Testis (tissue), 2 donors: ENCODE measurements at regions not wholly inside any gene's neighbourhood (a gene's known extent, or its start where the extent isn't known, plus 50 kb on each side); places are given as distances from the start of the nearest gene placed in this dataset.
"Not testable (repeated sequence)": the region's sequence is repeated elsewhere in the genome, so short reads cannot be mapped to it uniquely, and the experiment has no call there.

Experiments
- DNase-seq: peaks from one replicate; pipeline ENCODE4 v3.0.0-alpha.2; 2019
- H3K27ac ChIP-seq, 2 donors: fragments of 200-600 bp; sonication (generic); one replicate each; pipeline ENCODE4 v1.5.1; 2019
- H3K27me3 ChIP-seq: fragments of 200-600 bp; sonication (generic); one replicate; pipeline ENCODE4 v1.5.1; 2019
- H3K36me3 ChIP-seq: fragments of 200-600 bp; sonication (generic); one replicate; pipeline ENCODE4 v1.5.1; 2017; ENCODE audit warnings: low read depth; ENCODE audit errors: missing control alignments
- H3K4me1 ChIP-seq: fragments of 200-600 bp; sonication (generic); one replicate; pipeline ENCODE4 v1.5.1; 2019
- H3K4me3 ChIP-seq, 2 donors: fragments of 200-600 bp; sonication (generic); one replicate each; pipeline ENCODE4 v1.5.1; 2017 to 2019
- H3K9me3 ChIP-seq: fragments of 200-600 bp; sonication (generic); one replicate; pipeline ENCODE4 v1.5.1; 2017
- POLR2A ChIP-seq: fragments of 450-650 bp; IDR thresholded peaks from one replicate; pipeline ENCODE4 v1.6.1; 2017; ENCODE audit warnings: antibody characterized with exemption, mild to moderate bottlenecking, moderate library complexity
- WGBS, 2 donors: methylation state at CpG; one replicate each; pipeline ENCODE4 v1.1.5; 2018; 5-methylcytosine and 5-hydroxymethylcytosine counted together
- intact Hi-C: fragments of 100-400 bp; cut with DNase I; formaldehyde crosslinking; loops from one replicate; pipeline ENCODE4 v1.15.1; 2023; ENCODE audit warnings: low total_unique reads
- TF ChIP-seq, protein P1 (sequence below), 3 experiments: fragments of 450-650 bp in 2 of 3; fragments of 200-600 bp in 1 of 3; sonication (generic) in 1 of 3; IDR thresholded peaks; one replicate each; pipeline ENCODE4 v1.5.1; 2016 to 2019; ENCODE audit warnings: antibody characterized with exemption in 3 of 3, mild to moderate bottlenecking in 2 of 3, moderate library complexity in 1 of 3

DNA sequence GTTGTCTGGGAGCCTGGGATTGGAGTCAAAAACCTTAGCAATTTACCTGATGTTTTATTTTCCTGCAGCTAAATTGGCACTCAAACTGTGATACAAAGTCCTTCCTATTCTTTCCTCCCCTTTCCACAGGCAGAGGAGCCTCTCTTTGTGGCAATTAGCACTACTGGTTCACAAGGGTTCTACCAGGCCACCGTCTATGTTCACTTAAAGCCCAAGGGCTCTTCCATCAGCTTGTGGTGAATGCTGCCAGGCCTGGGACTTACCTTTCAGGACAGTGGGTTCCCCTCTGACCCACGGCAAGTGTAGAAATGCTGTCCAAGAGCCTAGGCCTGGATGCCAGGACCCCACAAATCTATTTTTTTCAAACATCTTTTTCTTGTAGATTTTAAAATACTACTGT lies 251.9 kb upstream of the B3GALT2 start:
- no peak for DNase-seq
- no peak overlapping the region for H3K4me3 ChIP-seq
- intact Hi-C loops: no loop called here
- 94 to 100% methylated on average over 2 of the region's 2 CpGs for whole genome bisulfite sequencing, 2 donors
- H3K27me3 ChIP-seq: no peaks in the 10 kb centered on the region
- H3K4me1 ChIP-seq: no peaks in the 10 kb centered on the region
- TF ChIP-seq POLR2A: no peak
- TF ChIP-seq, protein P1, sequence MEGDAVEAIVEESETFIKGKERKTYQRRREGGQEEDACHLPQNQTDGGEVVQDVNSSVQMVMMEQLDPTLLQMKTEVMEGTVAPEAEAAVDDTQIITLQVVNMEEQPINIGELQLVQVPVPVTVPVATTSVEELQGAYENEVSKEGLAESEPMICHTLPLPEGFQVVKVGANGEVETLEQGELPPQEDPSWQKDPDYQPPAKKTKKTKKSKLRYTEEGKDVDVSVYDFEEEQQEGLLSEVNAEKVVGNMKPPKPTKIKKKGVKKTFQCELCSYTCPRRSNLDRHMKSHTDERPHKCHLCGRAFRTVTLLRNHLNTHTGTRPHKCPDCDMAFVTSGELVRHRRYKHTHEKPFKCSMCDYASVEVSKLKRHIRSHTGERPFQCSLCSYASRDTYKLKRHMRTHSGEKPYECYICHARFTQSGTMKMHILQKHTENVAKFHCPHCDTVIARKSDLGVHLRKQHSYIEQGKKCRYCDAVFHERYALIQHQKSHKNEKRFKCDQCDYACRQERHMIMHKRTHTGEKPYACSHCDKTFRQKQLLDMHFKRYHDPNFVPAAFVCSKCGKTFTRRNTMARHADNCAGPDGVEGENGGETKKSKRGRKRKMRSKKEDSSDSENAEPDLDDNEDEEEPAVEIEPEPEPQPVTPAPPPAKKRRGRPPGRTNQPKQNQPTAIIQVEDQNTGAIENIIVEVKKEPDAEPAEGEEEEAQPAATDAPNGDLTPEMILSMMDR (IDR thresholded peaks at IDR 0.05): no peak
- H3K27ac ChIP-seq: no peak overlapping the region
- no peaks in the 10 kb centered on the region for H3K9me3 ChIP-seq
- no peaks in the 10 kb centered on the region for H3K36me3 ChIP-seq

- no peak for DNase-seq
- TF ChIP-seq, protein P1 (IDR thresholded peaks at IDR 0.05): no peak
- no peak for TF ChIP-seq POLR2A
- Histone ChIP-seq H3K27me3 (no peaks in the 10 kb centered on the region), H3K9me3 (no peaks in the 10 kb centered on the region), H3K4me3 (no peak overlapping the region), H3K36me3 (no peaks in the 10 kb centered on the region), H3K4me1 (no peaks in the 10 kb centered on the region), H3K27ac (no peak overlapping the region)
- intact Hi-C loops: no loop called here
These were observed 251.4 kb upstream of the B3GALT2 start for GRCh38 chr1:193437785-193438184.

DNA sequence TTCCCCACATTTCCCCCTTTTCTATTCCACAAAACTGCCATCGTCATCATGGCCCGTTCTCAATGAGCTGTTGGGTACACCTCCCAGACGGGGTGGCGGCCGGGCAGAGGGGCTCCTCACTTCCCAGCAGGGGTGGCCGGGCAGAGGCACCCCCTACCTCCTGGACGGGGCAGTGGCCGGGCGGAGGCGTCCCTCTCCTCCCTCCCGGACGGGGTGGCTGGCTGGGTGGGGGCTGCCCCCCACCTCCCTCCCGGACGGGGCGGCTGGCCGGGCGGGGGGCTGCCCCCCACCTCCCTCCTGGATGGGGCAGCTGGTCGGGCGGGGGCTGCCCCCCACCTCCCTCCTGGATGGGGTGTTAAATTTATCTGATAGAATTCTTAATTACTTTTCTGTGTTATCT lies 250.9 kb upstream of the B3GALT2 start:
- H3K9me3 ChIP-seq, H3K4me3 ChIP-seq, DNase-seq, H3K27ac ChIP-seq, H3K4me1 ChIP-seq, intact Hi-C loops, H3K27me3 ChIP-seq, H3K36me3 ChIP-seq: not testable (repeated sequence)
- WGBS, 2 donors: 96% methylated on average over 11 to 19 of the region's 19 CpGs

DNA sequence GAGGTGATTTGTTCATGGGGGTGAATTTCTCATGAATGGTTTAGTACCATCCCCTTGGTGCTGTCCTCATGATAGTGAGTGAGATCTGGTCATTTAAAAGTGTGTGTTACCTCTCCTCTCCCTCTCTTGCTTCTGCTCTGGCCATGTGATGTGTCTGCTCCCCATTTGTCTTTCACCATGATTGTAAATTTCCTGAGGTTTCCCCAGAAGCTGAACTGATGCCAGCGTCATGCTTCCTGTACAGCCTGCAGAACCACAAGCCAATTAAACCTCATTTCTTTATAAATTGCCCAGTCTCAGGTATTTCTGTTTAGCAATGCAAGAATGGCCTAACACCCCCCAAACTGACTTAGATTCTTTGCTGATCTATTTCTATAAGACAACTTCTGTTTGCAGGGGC lies 249.4 kb upstream of the B3GALT2 start:
- 71 to 88% methylated on average over 1 of the region's 1 CpG for WGBS, 2 donors

DNA sequence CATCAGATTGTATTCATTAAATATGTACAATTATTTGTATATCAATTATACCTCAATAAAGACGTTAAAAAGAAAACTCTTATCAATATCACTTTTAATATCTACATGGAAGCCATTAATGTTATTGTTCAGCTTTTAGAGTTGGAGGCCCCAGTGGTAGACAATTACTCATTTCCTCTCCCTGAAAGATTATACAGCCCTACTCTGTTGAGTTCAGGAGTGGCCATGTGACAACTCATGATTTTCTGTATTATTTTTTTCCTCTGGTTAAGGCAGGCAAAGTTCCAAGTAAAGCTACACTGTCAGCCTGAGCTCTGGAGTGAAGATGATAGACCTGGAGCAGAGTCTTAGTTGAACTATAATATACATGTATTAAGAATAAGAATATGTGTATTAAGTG lies 247.9 kb upstream of the B3GALT2 start:
- Histone ChIP-seq H3K27ac (no peak overlapping the region), H3K9me3 (no peaks in the 10 kb centered on the region), H3K27me3 (no peaks in the 10 kb centered on the region), H3K4me1 (no peaks in the 10 kb centered on the region), H3K36me3 (no peaks in the 10 kb centered on the region), H3K4me3 (no peak overlapping the region)
- no peak for DNase-seq
- intact Hi-C loops: no loop called here
- no peak for TF ChIP-seq POLR2A
- TF ChIP-seq, protein P1 (IDR thresholded peaks at IDR 0.05): no peak
- 77% methylated on average over 1 of the region's 1 CpG for WGBS, 2 donors

More for the DNA sequence above, 249.4 kb upstream of the B3GALT2 start:
- no peak for TF ChIP-seq POLR2A
- TF ChIP-seq, protein P1 (IDR thresholded peaks at IDR 0.05): no peak
- H3K9me3 ChIP-seq: no peaks in the 10 kb centered on the region
- no peaks in the 10 kb centered on the region for H3K4me1 ChIP-seq
- H3K4me3 ChIP-seq: no peak overlapping the region
- H3K27ac ChIP-seq: no peak overlapping the region
- no peaks in the 10 kb centered on the region for H3K36me3 ChIP-seq
- no peak for DNase-seq
- intact Hi-C loops: no loop called here
- no peaks in the 10 kb centered on the region for H3K27me3 ChIP-seq
